Panc1 (cell line): ENCODE measurements at regions not wholly inside any gene's neighbourhood (a gene's known extent, or its start where the extent isn't known, plus 50 kb on each side); places are given as distances from the start of the nearest gene placed in this dataset.

Experiments used
- ATAC-seq: fragments of 200-7000 bp; cut with Tn5 transposase; 2 replicates; pipeline ENCODE4 v1.9.1; 2020; ENCODE audit warnings: mild to moderate bottlenecking, moderate library complexity
- BruUV-seq: library from RNA; stranded (reverse); fragments of 400-500 nt; replicated peaks from 2 replicates; lab custom pipeline; 2021; lab: Mats Ljungman, UMichigan
- CTCF ChIA-PET: fragments of 300-600 bp; sonication (Branson Sonifier 250); formaldehyde crosslinking; loops from one replicate; lab custom pipeline; 2022; ENCODE audit warnings: antibody characterized with exemption; lab: Charles Lee
- POLR2A ChIA-PET: fragments of 300-600 bp; sonication (Branson Sonifier 250); formaldehyde crosslinking; loops from one replicate; lab custom pipeline; 2022; ENCODE audit warnings: antibody characterized with exemption; lab: Charles Lee
- DNase-seq: peaks from one replicate; pipeline ENCODE4 v3.0.0-alpha.2; 2010; ENCODE audit warnings: low read depth, low spot score
- H3K27ac ChIP-seq: 2 replicates; pipeline ENCODE4 v1.5.1; 2011; ENCODE audit warnings: mild to moderate bottlenecking, low read length, inconsistent platforms
- H3K27me3 ChIP-seq: fragments of 200-500 bp; sonication (Bioruptor generic); 2 replicates; pipeline ENCODE4 v1.6.0; 2014; ENCODE audit warnings: low read length, inconsistent platforms; ENCODE audit not compliant: control insufficient read depth, insufficient read depth
- H3K36me3 ChIP-seq: fragments of 200-500 bp; sonication (Bioruptor generic); 2 replicates; pipeline ENCODE4 v1.5.1; 2014; ENCODE audit warnings: inconsistent platforms, mild to moderate bottlenecking, low read length, moderate library complexity; ENCODE audit not compliant: control insufficient read depth, insufficient read depth
- H3K4me1 ChIP-seq: 2 replicates; pipeline ENCODE4 v1.5.1; 2011; ENCODE audit warnings: inconsistent platforms, mild to moderate bottlenecking, low read length, moderate library complexity; ENCODE audit not compliant: control insufficient read depth, insufficient read depth
- H3K4me3 ChIP-seq, 2 experiments: 2 replicates each; pipeline ENCODE4 v1.5.1; 2011 to 2012; ENCODE audit warnings: low read depth in 2 of 2, low read length in 2 of 2, mild to moderate bottlenecking in 2 of 2, inconsistent platforms in 1 of 2, moderate library complexity in 1 of 2
- H3K9me3 ChIP-seq: fragments of 200-500 bp; sonication (Bioruptor generic); 2 replicates; pipeline ENCODE4 v1.5.1; 2014; ENCODE audit warnings: low read depth, mild to moderate bottlenecking, inconsistent platforms, low read length, moderate library complexity; ENCODE audit not compliant: control insufficient read depth, insufficient read depth
- CTCF ChIP-seq: fragments of 450-650 bp; IDR thresholded peaks from 2 replicates; pipeline ENCODE4 v1.5.1; 2017; ENCODE audit warnings: mild to moderate bottlenecking
- POLR2AphosphoS5 ChIP-seq: IDR thresholded peaks from 2 replicates; pipeline ENCODE4 v1.6.1; 2012; ENCODE audit warnings: mild to moderate bottlenecking, low read depth, low read length, moderate library complexity
- REST ChIP-seq, 2 experiments: IDR thresholded peaks; 2 replicates each; pipeline ENCODE4 v1.6.1; 2011 to 2012; ENCODE audit warnings: low read depth in 2 of 2, control low read depth in 1 of 2, low read length in 1 of 2, mild to moderate bottlenecking in 1 of 2, moderate library complexity in 1 of 2; ENCODE audit not compliant: insufficient read depth in 1 of 2
- SIN3A ChIP-seq: IDR thresholded peaks from 2 replicates; pipeline ENCODE4 v1.6.1; 2012; ENCODE audit warnings: low read depth, mild to moderate bottlenecking, low read length, moderate library complexity, borderline replicate concordance; ENCODE audit not compliant: insufficient read depth
- TCF7L2 ChIP-seq: IDR thresholded peaks from 2 replicates; pipeline ENCODE4 v1.6.1; 2011; ENCODE audit warnings: mild to moderate bottlenecking, low read depth, low read length, inconsistent platforms
- in situ Hi-C: cut with HindIII; loops from 2 replicates; pipeline ENCODE4 v1.10.0; 2016; ENCODE audit warnings: low sequenced_read_pairs, low pct_unique_long_range_greater_than_20kb
- intact Hi-C: fragments of 100-400 bp; cut with micrococcal nuclease; formaldehyde crosslinking; loops from one replicate; pipeline ENCODE4 v1.10.0; 2022; ENCODE audit not compliant: unreplicated experiment

- no TSS peak for BruUV-seq
- CTCF ChIA-PET = no interaction called here
- Histone ChIP-seq H3K4me1 (no peaks in the 10 kb centered on the region), H3K36me3 (no peaks in the 10 kb centered on the region), H3K4me3 (no peak overlapping the region), H3K27me3 (no peaks in the 10 kb centered on the region), H3K27ac (no peak overlapping the region), H3K9me3 (no peaks in the 10 kb centered on the region)
- in situ Hi-C loops (no loop called here), intact Hi-C loops (no loop called here)
- DNase-seq (no peak), ATAC-seq (no peak)
- POLR2A ChIA-PET = no interaction called here
- TF ChIP-seq TCF7L2 (no peak), REST (IDR thresholded peaks at IDR 0.05; ENCODE audit: insufficient read depth in 1 of 2, low read depth in 2 of 2, low read length in 1 of 2) (no peak), POLR2AphosphoS5 (no peak), SIN3A (no peak), CTCF (no peak)
Observed at GRCh38 chr9:134489621-134490408, 151.8 kb upstream of the COL5A1 start.

GRCh38 chr9:134490446-134490845, 151.2 kb upstream of the COL5A1 start:
- Histone ChIP-seq H3K27ac (no peak overlapping the region), H3K36me3 (no peaks in the 10 kb centered on the region), H3K4me3 (no peak overlapping the region), H3K4me1 (no peaks in the 10 kb centered on the region), H3K9me3 (no peaks in the 10 kb centered on the region), H3K27me3 (no peaks in the 10 kb centered on the region)
- no TSS peak for BruUV-seq
- POLR2A ChIA-PET = no interaction called here
- intact Hi-C loops = no loop called here
- TF ChIP-seq REST (IDR thresholded peaks at IDR 0.05; ENCODE audit: insufficient read depth in 1 of 2, low read depth in 2 of 2, low read length in 1 of 2) = no peak
- TF ChIP-seq SIN3A = no peak
- no peak for TF ChIP-seq CTCF
- in situ Hi-C loops = no loop called here
- CTCF ChIA-PET = no interaction called here
- no peak for DNase-seq
- no peak for ATAC-seq
